GM13976 (cell line): ENCODE measurements at regions not wholly inside any gene's neighbourhood (a gene's known extent, or its start where the extent isn't known, plus 50 kb on each side); places are given as distances from the start of the nearest gene placed in this dataset.

Experiments
- DNase-seq: peaks from one replicate; pipeline ENCODE4 v3.0.0; 2012; ENCODE audit warnings: low spot score
- in situ Hi-C: fragments of 300-500 bp; cut with MboI; formaldehyde crosslinking; loops from one replicate; pipeline ENCODE4 v1.12.0; 2022; ENCODE audit warnings: low sequenced_read_pairs, mixed read lengths, inconsistent platforms; ENCODE audit not compliant: unreplicated experiment
- TF ChIP-seq, protein P1 (sequence below): IDR thresholded peaks from 2 replicates; pipeline ENCODE4 v1.5.1; 2012; ENCODE audit warnings: borderline replicate concordance, mild to moderate bottlenecking; ENCODE audit not compliant: insufficient read depth; ENCODE audit errors: extremely low read depth, missing control alignments, control extremely low read depth

DNA sequence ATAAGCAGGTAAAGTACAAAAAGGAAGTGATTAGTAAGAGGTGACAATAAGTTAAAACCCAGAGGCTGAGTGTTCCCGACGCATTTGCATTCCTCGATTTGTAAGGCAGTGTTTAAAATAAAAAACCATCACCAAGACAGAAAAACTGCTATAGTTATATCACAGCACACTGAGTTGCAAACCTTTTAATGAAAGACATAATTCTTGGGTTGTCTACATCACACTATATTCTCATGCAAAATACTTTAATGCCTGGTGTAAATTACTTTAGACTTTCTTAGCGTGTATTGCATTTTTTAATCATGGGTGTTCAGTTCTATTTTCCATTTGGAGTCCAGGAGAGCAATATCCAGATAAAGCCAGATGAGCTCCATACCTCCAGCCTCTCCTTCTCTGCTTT lies 458.5 kb downstream of the MTX2 start:
- TF ChIP-seq, protein P1, sequence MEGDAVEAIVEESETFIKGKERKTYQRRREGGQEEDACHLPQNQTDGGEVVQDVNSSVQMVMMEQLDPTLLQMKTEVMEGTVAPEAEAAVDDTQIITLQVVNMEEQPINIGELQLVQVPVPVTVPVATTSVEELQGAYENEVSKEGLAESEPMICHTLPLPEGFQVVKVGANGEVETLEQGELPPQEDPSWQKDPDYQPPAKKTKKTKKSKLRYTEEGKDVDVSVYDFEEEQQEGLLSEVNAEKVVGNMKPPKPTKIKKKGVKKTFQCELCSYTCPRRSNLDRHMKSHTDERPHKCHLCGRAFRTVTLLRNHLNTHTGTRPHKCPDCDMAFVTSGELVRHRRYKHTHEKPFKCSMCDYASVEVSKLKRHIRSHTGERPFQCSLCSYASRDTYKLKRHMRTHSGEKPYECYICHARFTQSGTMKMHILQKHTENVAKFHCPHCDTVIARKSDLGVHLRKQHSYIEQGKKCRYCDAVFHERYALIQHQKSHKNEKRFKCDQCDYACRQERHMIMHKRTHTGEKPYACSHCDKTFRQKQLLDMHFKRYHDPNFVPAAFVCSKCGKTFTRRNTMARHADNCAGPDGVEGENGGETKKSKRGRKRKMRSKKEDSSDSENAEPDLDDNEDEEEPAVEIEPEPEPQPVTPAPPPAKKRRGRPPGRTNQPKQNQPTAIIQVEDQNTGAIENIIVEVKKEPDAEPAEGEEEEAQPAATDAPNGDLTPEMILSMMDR: no peak
- in situ Hi-C loops: no loop called here
- no peak for DNase-seq

GRCh38 chr2:176729706-176730569 lies 460.7 kb downstream of the MTX2 start:
- TF ChIP-seq, protein P1: no peak
- DNase-seq: no peak
- in situ Hi-C loops: no loop called here

GRCh38 chr2:176732780-176733179 lies 463.5 kb downstream of the MTX2 start:
- no peak for DNase-seq
- in situ Hi-C loops: no loop called here
- TF ChIP-seq, protein P1: no peak

- no peak for DNase-seq
- in situ Hi-C loops: no loop called here
- TF ChIP-seq, protein P1: no peak
These were observed 464.6 kb downstream of the MTX2 start for GRCh38 chr2:176733698-176734430.

DNA sequence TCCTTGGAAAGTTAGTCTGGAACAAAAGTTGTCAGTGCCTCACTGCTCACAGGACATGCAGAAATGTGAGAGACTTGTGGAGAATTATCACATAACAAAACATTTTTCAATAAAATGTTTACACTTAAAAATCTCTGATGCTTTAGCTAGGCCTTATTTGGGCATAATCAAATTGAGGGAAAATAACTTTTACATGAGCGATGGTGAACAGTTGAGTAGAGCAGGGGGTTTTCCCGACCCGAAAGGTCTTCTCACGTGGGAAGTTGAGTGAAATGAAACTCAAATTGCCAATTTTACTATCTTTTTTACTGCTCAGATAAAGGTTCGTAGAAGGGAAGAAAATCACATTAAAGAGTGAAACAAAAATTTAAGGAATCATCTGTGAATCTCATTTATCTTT lies 465.6 kb downstream of the MTX2 start:
- TF ChIP-seq, protein P1: no peak
- in situ Hi-C loops: no loop called here
- peak; percentile 9 for DNase-seq

- TF ChIP-seq, protein P1: no peak
- no peak for DNase-seq
- in situ Hi-C loops: no loop called here
These were observed 470.3 kb upstream of the HNRNPA3 start for GRCh38 chr2:176742271-176742670.
